ENCODE measurements at regions not wholly inside any gene's neighbourhood (a gene's known extent, or its start where the extent isn't known, plus 50 kb on each side); places are given as distances from the start of the nearest gene placed in this dataset.

- no peak for TF ChIP-seq CTCF (IDR thresholded peaks at IDR 0.05)
- Mint-ChIP-seq H3K36me3 (ENCODE audit: low read depth) (peaks cover 4% of the 10 kb centered on the region), H3K9me3 (peaks cover 6% of the 10 kb centered on the region), H3K27ac (no peak overlapping the region), H3K27me3 (ENCODE audit: low read depth, poor library complexity) (no peaks in the 10 kb centered on the region), H3K4me1 (no peaks in the 10 kb centered on the region), H3K4me3 (no peak overlapping the region)
- DNase-seq, result no peak
Measured at GRCh38 chr5:102594192-102594591, 95.4 kb upstream of the SLCO6A1 start.

- no peak for DNase-seq
- Mint-ChIP-seq H3K36me3 (ENCODE audit: low read depth) (peaks cover 4% of the 10 kb centered on the region), H3K27ac (no peak overlapping the region), H3K4me3 (no peak overlapping the region), H3K27me3 (ENCODE audit: low read depth, poor library complexity) (no peaks in the 10 kb centered on the region), H3K9me3 (peaks cover 6% of the 10 kb centered on the region), H3K4me1 (no peaks in the 10 kb centered on the region)
- no peak for TF ChIP-seq CTCF (IDR thresholded peaks at IDR 0.05)
Measured at GRCh38 chr5:102595332-102595731, 96.5 kb upstream of the SLCO6A1 start.

- no peak for DNase-seq
- Mint-ChIP-seq H3K4me1 (no peaks in the 10 kb centered on the region), H3K36me3 (ENCODE audit: low read depth) (peaks cover 4% of the 10 kb centered on the region), H3K4me3 (no peak overlapping the region), H3K27me3 (ENCODE audit: low read depth, poor library complexity) (no peaks in the 10 kb centered on the region), H3K9me3 (peaks cover 6% of the 10 kb centered on the region), H3K27ac (no peak overlapping the region)
- no peak for TF ChIP-seq CTCF (IDR thresholded peaks at IDR 0.05)
Measured at GRCh38 chr5:102596113-102596512, 97.3 kb upstream of the SLCO6A1 start.

- DNase-seq, result no peak
- TF ChIP-seq CTCF (IDR thresholded peaks at IDR 0.05), result no peak
- Mint-ChIP-seq H3K36me3 (ENCODE audit: low read depth) (peaks cover 4% of the 10 kb centered on the region), H3K27ac (no peak overlapping the region), H3K27me3 (ENCODE audit: low read depth, poor library complexity) (no peaks in the 10 kb centered on the region), H3K4me3 (no peak overlapping the region), H3K9me3 (peaks cover 6% of the 10 kb centered on the region), H3K4me1 (no peaks in the 10 kb centered on the region)
Measured at GRCh38 chr5:102596951-102597350, 98.2 kb upstream of the SLCO6A1 start.

DNA sequence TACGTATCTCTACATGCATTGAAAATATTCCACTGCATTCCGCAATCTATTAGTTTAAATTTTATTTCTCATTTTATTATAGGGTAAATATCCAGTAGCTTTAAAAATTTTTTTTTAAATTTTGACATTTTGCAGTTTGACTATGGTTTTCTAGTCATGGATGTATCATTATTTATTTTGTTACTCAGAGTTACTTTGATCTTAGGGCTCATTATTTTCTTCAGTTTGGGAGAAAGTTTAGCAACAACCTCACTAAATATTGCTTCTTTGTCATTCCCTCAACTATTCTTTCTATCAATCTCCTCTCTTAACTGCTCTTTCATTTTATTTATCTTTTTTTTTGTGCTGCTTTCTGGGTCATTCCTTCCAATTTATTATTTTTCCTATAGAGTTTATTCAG, 100.5 kb upstream of the SLCO6A1 start:
- no peaks in the 10 kb centered on the region for H3K36me3 Mint-ChIP-seq (ENCODE audit: low read depth)
- H3K9me3 Mint-ChIP-seq, result peaks cover under 1% of the 10 kb centered on the region
- no peak for DNase-seq
- H3K4me1 Mint-ChIP-seq, result no peaks in the 10 kb centered on the region
- H3K27me3 Mint-ChIP-seq (ENCODE audit: low read depth, poor library complexity), result no peaks in the 10 kb centered on the region
- peak overlapping the region; percentile 79 for H3K27ac Mint-ChIP-seq
- no peak for TF ChIP-seq CTCF (IDR thresholded peaks at IDR 0.05)
- no peak overlapping the region for H3K4me3 Mint-ChIP-seq

DNA sequence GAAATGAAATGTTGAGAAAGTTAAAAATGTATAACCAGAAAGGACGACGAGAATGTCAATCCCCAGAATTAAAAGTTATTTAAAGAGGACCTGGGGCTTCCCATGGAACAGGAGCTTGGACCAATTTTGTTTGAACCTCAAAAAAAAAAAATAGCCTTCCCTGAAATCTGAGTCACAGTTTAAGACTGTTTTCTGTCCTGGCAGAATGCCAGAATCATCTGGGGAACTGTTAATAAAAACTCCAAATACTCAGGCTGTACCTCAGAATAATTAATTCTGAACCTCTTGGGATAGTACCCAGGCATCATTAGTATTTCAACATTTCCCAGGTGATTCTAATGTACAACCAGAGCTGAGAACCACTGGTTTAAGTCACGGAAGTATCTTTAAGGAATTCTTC, 102.2 kb upstream of the SLCO6A1 start:
- H3K36me3 Mint-ChIP-seq (ENCODE audit: low read depth), result no peaks in the 10 kb centered on the region
- DNase-seq, result no peak
- no peaks in the 10 kb centered on the region for H3K27me3 Mint-ChIP-seq (ENCODE audit: low read depth, poor library complexity)
- H3K4me1 Mint-ChIP-seq, result no peaks in the 10 kb centered on the region
- no peaks in the 10 kb centered on the region for H3K9me3 Mint-ChIP-seq
- H3K27ac Mint-ChIP-seq, result no peak overlapping the region
- no peak overlapping the region for H3K4me3 Mint-ChIP-seq
- TF ChIP-seq CTCF (IDR thresholded peaks at IDR 0.05), result no peak

Data from nephron progenitor cell (in vitro differentiated cells).